Stomach (tissue), 4 donors: ENCODE measurements at regions not wholly inside any gene's neighbourhood (a gene's known extent, or its start where the extent isn't known, plus 50 kb on each side); places are given as distances from the start of the nearest gene placed in this dataset.

ENCODE experiments used
- CTCF ChIP-seq, 7 experiments: fragments of 450-650 bp in 4 of 7; fragments of 200-600 bp in 3 of 7; sonication (generic) in 3 of 7; IDR thresholded peaks; one replicate each; pipeline ENCODE4 v1.5.1; 2016 to 2019; ENCODE audit warnings: antibody characterized with exemption in 7 of 7, control low read depth in 2 of 7, mild to moderate bottlenecking in 1 of 7
- POLR2A ChIP-seq, 4 donors: fragments of 450-650 bp; IDR thresholded peaks; one replicate each; pipeline ENCODE4 v1.6.1; 2016; ENCODE audit warnings: antibody characterized with exemption in 4 of 4, control low read depth in 2 of 4, mild to moderate bottlenecking in 1 of 4, moderate library complexity in 1 of 4
- POLR2AphosphoS5 ChIP-seq, 3 donors: sonication (generic); formaldehyde crosslinking; IDR thresholded peaks; one replicate each; pipeline ENCODE4 v1.6.1; 2016; ENCODE audit warnings: antibody characterized with exemption in 3 of 3

- TF ChIP-seq POLR2A (IDR thresholded peaks at IDR 0.05) (no peak), CTCF (IDR thresholded peaks at IDR 0.05) (no peak), POLR2AphosphoS5 (IDR thresholded peaks at IDR 0.05) (no peak)
These were observed 334.0 kb downstream of the SPRY2 start for GRCh38 chr13:80006940-80007339.
